PFSK-1 (cell line): ENCODE measurements at regions not wholly inside any gene's neighbourhood (a gene's known extent, or its start where the extent isn't known, plus 50 kb on each side); places are given as distances from the start of the nearest gene placed in this dataset.

ENCODE experiments used
- FOXP2 ChIP-seq: optimal IDR thresholded peaks from 2 replicates; pipeline ENCODE3; 2011; ENCODE audit warnings: borderline replicate concordance, control low read depth, inconsistent platforms; ENCODE audit not compliant: insufficient read depth; ENCODE audit errors: extremely low read length, extremely low read depth
- POLR2AphosphoS5 ChIP-seq: IDR thresholded peaks from 2 replicates; pipeline ENCODE4 v1.6.1; 2012; ENCODE audit warnings: low read depth, mild to moderate bottlenecking, control low read depth, low read length, moderate library complexity
- SIN3A ChIP-seq: IDR thresholded peaks from 2 replicates; pipeline ENCODE4 v1.6.1; 2012; ENCODE audit warnings: mild to moderate bottlenecking, low read length, moderate library complexity, borderline replicate concordance; ENCODE audit not compliant: insufficient read depth
- TAF1 ChIP-seq: IDR thresholded peaks from 2 replicates; pipeline ENCODE4 v1.6.1; 2012; ENCODE audit warnings: low read length, control low read depth, borderline replicate concordance; ENCODE audit not compliant: insufficient read depth
- TF ChIP-seq, protein P1 (sequence below), 2 experiments: IDR thresholded peaks; 2 replicates each; pipeline versions ENCODE4 v1.6.1 to v1.8.0; 2011 to 2012; ENCODE audit warnings: low read depth in 2 of 2, low read length in 2 of 2, control low read depth in 1 of 2, inconsistent platforms in 1 of 2, mild to moderate bottlenecking in 1 of 2, moderate library complexity in 1 of 2; ENCODE audit not compliant: insufficient read depth in 1 of 2

GRCh38 chr1:87682565-87682964, 353.9 kb downstream of the LMO4 start:
- TF ChIP-seq, protein P1, sequence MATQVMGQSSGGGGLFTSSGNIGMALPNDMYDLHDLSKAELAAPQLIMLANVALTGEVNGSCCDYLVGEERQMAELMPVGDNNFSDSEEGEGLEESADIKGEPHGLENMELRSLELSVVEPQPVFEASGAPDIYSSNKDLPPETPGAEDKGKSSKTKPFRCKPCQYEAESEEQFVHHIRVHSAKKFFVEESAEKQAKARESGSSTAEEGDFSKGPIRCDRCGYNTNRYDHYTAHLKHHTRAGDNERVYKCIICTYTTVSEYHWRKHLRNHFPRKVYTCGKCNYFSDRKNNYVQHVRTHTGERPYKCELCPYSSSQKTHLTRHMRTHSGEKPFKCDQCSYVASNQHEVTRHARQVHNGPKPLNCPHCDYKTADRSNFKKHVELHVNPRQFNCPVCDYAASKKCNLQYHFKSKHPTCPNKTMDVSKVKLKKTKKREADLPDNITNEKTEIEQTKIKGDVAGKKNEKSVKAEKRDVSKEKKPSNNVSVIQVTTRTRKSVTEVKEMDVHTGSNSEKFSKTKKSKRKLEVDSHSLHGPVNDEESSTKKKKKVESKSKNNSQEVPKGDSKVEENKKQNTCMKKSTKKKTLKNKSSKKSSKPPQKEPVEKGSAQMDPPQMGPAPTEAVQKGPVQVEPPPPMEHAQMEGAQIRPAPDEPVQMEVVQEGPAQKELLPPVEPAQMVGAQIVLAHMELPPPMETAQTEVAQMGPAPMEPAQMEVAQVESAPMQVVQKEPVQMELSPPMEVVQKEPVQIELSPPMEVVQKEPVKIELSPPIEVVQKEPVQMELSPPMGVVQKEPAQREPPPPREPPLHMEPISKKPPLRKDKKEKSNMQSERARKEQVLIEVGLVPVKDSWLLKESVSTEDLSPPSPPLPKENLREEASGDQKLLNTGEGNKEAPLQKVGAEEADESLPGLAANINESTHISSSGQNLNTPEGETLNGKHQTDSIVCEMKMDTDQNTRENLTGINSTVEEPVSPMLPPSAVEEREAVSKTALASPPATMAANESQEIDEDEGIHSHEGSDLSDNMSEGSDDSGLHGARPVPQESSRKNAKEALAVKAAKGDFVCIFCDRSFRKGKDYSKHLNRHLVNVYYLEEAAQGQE (IDR thresholded peaks at IDR 0.05; ENCODE audit: insufficient read depth in 1 of 2, low read depth in 2 of 2, low read length in 2 of 2): no peak
- TF ChIP-seq TAF1 (no peak), POLR2AphosphoS5 (no peak), SIN3A (no peak), FOXP2 (no peak)
